Esophagus muscularis mucosa (tissue), 4 donors: ENCODE measurements at regions not wholly inside any gene's neighbourhood (a gene's known extent, or its start where the extent isn't known, plus 50 kb on each side); places are given as distances from the start of the nearest gene placed in this dataset.

Source experiments
- DNase-seq: peaks from one replicate; pipeline ENCODE4 v3.0.0-alpha.2; 2017; ENCODE audit errors: extremely low spot score
- H3K27ac ChIP-seq, 4 donors: fragments of 200-600 bp; sonication (generic); replicated peaks in 1 of 4; 1 replicate in 3 of 4; 2 replicates in 1 of 4; pipeline ENCODE4 v1.5.1; 2016 to 2019; ENCODE audit warnings: mild to moderate bottlenecking in 1 of 4
- H3K27me3 ChIP-seq, 4 donors: fragments of 200-600 bp; sonication (generic); one replicate each; pipeline versions ENCODE4 v1.5.1 to v1.6.0; 2016 to 2019
- H3K36me3 ChIP-seq, 4 donors: fragments of 200-600 bp; sonication (generic); one replicate each; pipeline ENCODE4 v1.5.1; 2016 to 2019
- H3K4me1 ChIP-seq, 4 donors: fragments of 200-600 bp; sonication (generic); one replicate each; pipeline ENCODE4 v1.5.1; 2016 to 2019
- H3K4me3 ChIP-seq, 4 donors: fragments of 200-600 bp; sonication (generic); 1 replicate in 2 of 4; 2 replicates in 2 of 4; pipeline ENCODE4 v1.5.1; 2016 to 2019; ENCODE audit warnings: mild to moderate bottlenecking in 4 of 4, moderate library complexity in 1 of 4
- H3K9me3 ChIP-seq, 4 donors: fragments of 200-600 bp; sonication (generic); 1 replicate in 3 of 4; 2 replicates in 1 of 4; pipeline ENCODE4 v1.5.1; 2016 to 2019
- EP300 ChIP-seq: sonication (generic); formaldehyde crosslinking; IDR thresholded peaks from one replicate; pipeline ENCODE4 v1.6.1; 2017; ENCODE audit warnings: antibody characterized with exemption
- POLR2A ChIP-seq: fragments of 450-650 bp; IDR thresholded peaks from one replicate; pipeline ENCODE4 v1.6.1; 2017; ENCODE audit warnings: antibody characterized with exemption, moderate library complexity, mild to moderate bottlenecking, low read depth
- POLR2AphosphoS5 ChIP-seq, 2 donors: sonication (generic); formaldehyde crosslinking; IDR thresholded peaks; one replicate each; pipeline ENCODE4 v1.6.1; 2017; ENCODE audit warnings: antibody characterized with exemption in 2 of 2
- WGBS: methylation state at CpG from one replicate; pipeline ENCODE4 v1.1.5; 2018; 5-methylcytosine and 5-hydroxymethylcytosine counted together
- intact Hi-C: fragments of 100-400 bp; cut with DNase I; formaldehyde crosslinking; loops from one replicate; pipeline ENCODE4 v1.15.1; 2023
- TF ChIP-seq, protein P1 (sequence below), 3 experiments: fragments of 200-600 bp in 2 of 3; fragments of 450-650 bp in 1 of 3; sonication (generic) in 2 of 3; IDR thresholded peaks; one replicate each; pipeline ENCODE4 v1.5.1; 2017 to 2019; ENCODE audit warnings: antibody characterized with exemption in 3 of 3, mild to moderate bottlenecking in 2 of 3, moderate library complexity in 1 of 3

GRCh38 chr9:84062538-84062937, 81.9 kb downstream of the RMI1 start:
- Histone ChIP-seq H3K27me3 (no peaks in the 10 kb centered on the region), H3K36me3 (no peaks in the 10 kb centered on the region), H3K4me3 (no peak overlapping the region), H3K27ac (no peak overlapping the region), H3K4me1 (peaks cover 4 to 18% (median 16%) of the 10 kb centered on the region in 4 donors), H3K9me3 (no peaks in the 10 kb centered on the region)
- TF ChIP-seq, protein P1, sequence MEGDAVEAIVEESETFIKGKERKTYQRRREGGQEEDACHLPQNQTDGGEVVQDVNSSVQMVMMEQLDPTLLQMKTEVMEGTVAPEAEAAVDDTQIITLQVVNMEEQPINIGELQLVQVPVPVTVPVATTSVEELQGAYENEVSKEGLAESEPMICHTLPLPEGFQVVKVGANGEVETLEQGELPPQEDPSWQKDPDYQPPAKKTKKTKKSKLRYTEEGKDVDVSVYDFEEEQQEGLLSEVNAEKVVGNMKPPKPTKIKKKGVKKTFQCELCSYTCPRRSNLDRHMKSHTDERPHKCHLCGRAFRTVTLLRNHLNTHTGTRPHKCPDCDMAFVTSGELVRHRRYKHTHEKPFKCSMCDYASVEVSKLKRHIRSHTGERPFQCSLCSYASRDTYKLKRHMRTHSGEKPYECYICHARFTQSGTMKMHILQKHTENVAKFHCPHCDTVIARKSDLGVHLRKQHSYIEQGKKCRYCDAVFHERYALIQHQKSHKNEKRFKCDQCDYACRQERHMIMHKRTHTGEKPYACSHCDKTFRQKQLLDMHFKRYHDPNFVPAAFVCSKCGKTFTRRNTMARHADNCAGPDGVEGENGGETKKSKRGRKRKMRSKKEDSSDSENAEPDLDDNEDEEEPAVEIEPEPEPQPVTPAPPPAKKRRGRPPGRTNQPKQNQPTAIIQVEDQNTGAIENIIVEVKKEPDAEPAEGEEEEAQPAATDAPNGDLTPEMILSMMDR (IDR thresholded peaks at IDR 0.05) = no peak
- TF ChIP-seq POLR2AphosphoS5 (IDR thresholded peaks at IDR 0.05) (no peak), POLR2A (no peak), EP300 (no peak)
- DNase-seq = no peak
- intact Hi-C loops = no loop called here
- WGBS = 33% methylated on average over 1 of the region's 1 CpG

- H3K36me3 ChIP-seq = no peaks in the 10 kb centered on the region
- WGBS = 86% methylated on average over 2 of the region's 2 CpGs
- no peaks in the 10 kb centered on the region for H3K27me3 ChIP-seq
- H3K9me3 ChIP-seq = no peaks in the 10 kb centered on the region
- H3K27ac ChIP-seq = no peak overlapping the region
- H3K4me3 ChIP-seq = no peak overlapping the region
- H3K4me1 ChIP-seq = peaks cover 0 to 1% (median under 1%) of the 10 kb centered on the region in 4 donors
- TF ChIP-seq, protein P1 (IDR thresholded peaks at IDR 0.05) = no peak
- TF ChIP-seq POLR2AphosphoS5 (IDR thresholded peaks at IDR 0.05) (no peak), EP300 (no peak), POLR2A (no peak)
- intact Hi-C loops = no loop called here
- no peak for DNase-seq
Measured at GRCh38 chr9:84067821-84068220, 87.2 kb downstream of the RMI1 start.

- intact Hi-C loops = no loop called here
- DNase-seq = no peak
- TF ChIP-seq, protein P1 (IDR thresholded peaks at IDR 0.05) = no peak
- no peak for TF ChIP-seq POLR2AphosphoS5 (IDR thresholded peaks at IDR 0.05)
- Histone ChIP-seq H3K9me3 (no peaks in the 10 kb centered on the region), H3K27me3 (no peaks in the 10 kb centered on the region), H3K4me3 (no peak overlapping the region), H3K36me3 (no peaks in the 10 kb centered on the region), H3K27ac (no peak overlapping the region), H3K4me1 (no peaks in the 10 kb centered on the region)
- WGBS = 58% methylated on average over 5 of the region's 5 CpGs
Measured at GRCh38 chr9:84068872-84069271, 88.3 kb downstream of the RMI1 start.

DNA sequence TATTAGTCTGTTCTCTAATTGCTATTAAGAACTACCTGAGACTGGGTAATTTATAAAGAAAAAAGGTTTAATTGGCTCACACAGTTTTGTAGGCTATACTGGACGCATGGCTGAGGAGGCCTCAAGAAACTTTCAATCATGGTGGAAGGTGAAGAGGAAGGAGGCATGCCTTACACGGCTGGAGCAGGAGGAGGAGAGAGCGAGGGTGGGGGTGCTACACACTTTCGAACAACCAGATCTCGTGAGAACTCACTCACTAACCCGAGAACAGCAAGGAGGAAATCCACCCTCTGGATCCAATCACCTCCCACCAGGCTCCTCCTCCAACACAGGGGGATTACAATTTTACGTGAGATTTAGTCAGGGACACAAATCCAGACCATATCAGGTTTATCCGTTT, 90.0 kb downstream of the RMI1 start:
- H3K27ac ChIP-seq = no peak overlapping the region
- H3K4me3 ChIP-seq = no peak overlapping the region
- 89% methylated on average over 8 of the region's 8 CpGs for WGBS
- H3K9me3 ChIP-seq = no peaks in the 10 kb centered on the region
- no peak for DNase-seq
- intact Hi-C loops = no loop called here
- no peaks in the 10 kb centered on the region for H3K4me1 ChIP-seq
- no peak for TF ChIP-seq EP300
- TF ChIP-seq, protein P1 (IDR thresholded peaks at IDR 0.05) = no peak
- H3K27me3 ChIP-seq = no peaks in the 10 kb centered on the region
- H3K36me3 ChIP-seq = no peaks in the 10 kb centered on the region

- Histone ChIP-seq H3K4me3 (no peak overlapping the region), H3K9me3 (no peaks in the 10 kb centered on the region), H3K4me1 (no peaks in the 10 kb centered on the region), H3K27ac (no peak overlapping the region), H3K27me3 (peaks cover 0 to 3% (median 0%) of the 10 kb centered on the region in 4 donors), H3K36me3 (no peaks in the 10 kb centered on the region)
- TF ChIP-seq POLR2A = no peak
- TF ChIP-seq EP300 = no peak
- TF ChIP-seq, protein P1 (IDR thresholded peaks at IDR 0.05) = no peak
- TF ChIP-seq POLR2AphosphoS5 (IDR thresholded peaks at IDR 0.05) = no peak
- 73% methylated on average over 3 of the region's 3 CpGs for WGBS
- no peak for DNase-seq
- intact Hi-C loops = no loop called here
Measured at GRCh38 chr9:84072621-84073180, 92.1 kb downstream of the RMI1 start.
